DOHH2 (cell line): ENCODE measurements at regions not wholly inside any gene's neighbourhood (a gene's known extent, or its start where the extent isn't known, plus 50 kb on each side); places are given as distances from the start of the nearest gene placed in this dataset.

Experiments used
- H3F3A ChIP-seq: fragments of 200-600 bp; sonication (generic), shearing (Covaris generic); 2 replicates; pipeline ENCODE4 v1.6.0; 2016; ENCODE audit warnings: antibody characterized with exemption, mild to moderate bottlenecking; ENCODE audit not compliant: control insufficient read depth, insufficient read depth
- H3K27ac ChIP-seq: fragments of 200-600 bp; sonication (generic); 2 replicates; pipeline ENCODE4 v1.5.1; 2014; ENCODE audit warnings: low read depth, mild to moderate bottlenecking, low read length, moderate library complexity
- H3K27me3 ChIP-seq: fragments of 200-600 bp; sonication (generic); 2 replicates; pipeline ENCODE4 v1.6.1; 2014; ENCODE audit warnings: mild to moderate bottlenecking, low read length, mixed read lengths; ENCODE audit not compliant: control insufficient read depth
- H3K36me3 ChIP-seq: fragments of 200-600 bp; sonication (generic); 2 replicates; pipeline ENCODE4 v1.6.1; 2014; ENCODE audit warnings: mild to moderate bottlenecking, low read length, moderate library complexity, mixed read lengths; ENCODE audit not compliant: control insufficient read depth
- H3K4me1 ChIP-seq: fragments of 200-600 bp; sonication (generic); 2 replicates; pipeline ENCODE4 v1.6.1; 2014; ENCODE audit warnings: mild to moderate bottlenecking, low read length, mixed read lengths; ENCODE audit not compliant: control insufficient read depth
- H3K4me2 ChIP-seq: fragments of 200-600 bp; sonication (generic); 2 replicates; pipeline ENCODE4 v1.6.0; 2014; ENCODE audit warnings: mild to moderate bottlenecking, low read length, moderate library complexity
- H3K4me3 ChIP-seq: fragments of 200-600 bp; sonication (generic); 2 replicates; pipeline ENCODE4 v1.5.1; 2014; ENCODE audit warnings: mild to moderate bottlenecking, low read length, mixed read lengths
- H3K79me2 ChIP-seq: fragments of 200-600 bp; sonication (generic); 2 replicates; pipeline ENCODE4 v1.6.1; 2014; ENCODE audit warnings: mild to moderate bottlenecking, low read length, mixed read lengths; ENCODE audit not compliant: control insufficient read depth
- H3K9me2 ChIP-seq: fragments of 200-600 bp; sonication (generic); replicated peaks from 2 replicates; pipeline ENCODE4 v1.6.1; 2014; ENCODE audit warnings: mild to moderate bottlenecking, low read length, mixed read lengths; ENCODE audit not compliant: control insufficient read depth
- H3K9me3 ChIP-seq: fragments of 200-600 bp; sonication (generic); 2 replicates; pipeline ENCODE4 v1.6.1; 2014; ENCODE audit warnings: antibody characterized with exemption, low read length, mixed read lengths; ENCODE audit not compliant: control insufficient read depth, insufficient read depth
- H4K20me1 ChIP-seq: fragments of 200-600 bp; sonication (generic); 2 replicates; pipeline ENCODE4 v1.6.0; 2014; ENCODE audit warnings: low read depth, mild to moderate bottlenecking, antibody characterized with exemption, low read length, moderate library complexity; ENCODE audit not compliant: control insufficient read depth, insufficient read depth
- EZH2phosphoT487 ChIP-seq: fragments of 200-600 bp; sonication (generic); IDR thresholded peaks from 2 replicates; pipeline ENCODE4 v1.6.1; 2017; ENCODE audit warnings: borderline replicate concordance, mild to moderate bottlenecking, antibody characterized with exemption, low read length, moderate library complexity, mixed read lengths
- TF ChIP-seq, protein P1 (sequence below): fragments of 200-600 bp; sonication (generic); IDR thresholded peaks from one replicate; pipeline ENCODE4 v1.5.1; 2014; ENCODE audit warnings: antibody characterized with exemption, mild to moderate bottlenecking, low read depth, low read length; ENCODE audit not compliant: poor library complexity, severe bottlenecking

DNA sequence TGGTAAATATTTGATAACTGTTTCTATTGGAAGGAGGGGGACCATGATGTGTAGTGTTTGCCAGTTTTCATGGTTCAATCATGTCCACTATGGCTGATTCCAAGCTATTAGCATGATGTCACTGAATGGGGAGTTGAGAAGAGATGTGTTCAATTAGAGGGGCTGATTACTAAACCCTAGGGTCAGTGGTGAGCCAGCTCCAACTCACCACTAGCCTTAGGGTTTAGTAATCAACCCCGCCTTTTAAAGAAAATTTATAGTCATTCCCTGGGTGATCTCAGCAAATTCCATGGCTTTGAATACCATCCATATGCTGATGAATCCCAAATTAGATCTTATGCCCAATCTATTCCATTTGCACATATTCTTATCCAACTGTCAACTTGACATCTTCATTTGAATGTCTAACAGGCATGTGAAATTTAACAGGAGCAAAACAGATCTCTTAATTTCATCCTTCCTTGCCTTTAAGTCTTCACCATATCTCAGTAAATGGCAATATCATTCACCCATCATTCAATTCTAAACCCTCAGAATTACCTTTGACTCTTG lies 98.8 kb downstream of the GCNT1 start:
- Histone ChIP-seq H3K27me3 (no peaks in the 10 kb centered on the region), H3F3A (0 out of 2 replicates have a peak, but pooled peaks cover 3% of the 10 kb centered on the region), H3K9me3 (no peaks in the 10 kb centered on the region), H3K9me2 (no peaks in the 10 kb centered on the region), H3K79me2 (no peaks in the 10 kb centered on the region), H3K4me2 (no peak overlapping the region), H3K36me3 (no peaks in the 10 kb centered on the region), H4K20me1 (no peaks in the 10 kb centered on the region), H3K4me3 (no peak overlapping the region), H3K27ac (no peak overlapping the region), H3K4me1 (peaks cover 41% of the 10 kb centered on the region)
- TF ChIP-seq EZH2phosphoT487: no peak
- TF ChIP-seq, protein P1, sequence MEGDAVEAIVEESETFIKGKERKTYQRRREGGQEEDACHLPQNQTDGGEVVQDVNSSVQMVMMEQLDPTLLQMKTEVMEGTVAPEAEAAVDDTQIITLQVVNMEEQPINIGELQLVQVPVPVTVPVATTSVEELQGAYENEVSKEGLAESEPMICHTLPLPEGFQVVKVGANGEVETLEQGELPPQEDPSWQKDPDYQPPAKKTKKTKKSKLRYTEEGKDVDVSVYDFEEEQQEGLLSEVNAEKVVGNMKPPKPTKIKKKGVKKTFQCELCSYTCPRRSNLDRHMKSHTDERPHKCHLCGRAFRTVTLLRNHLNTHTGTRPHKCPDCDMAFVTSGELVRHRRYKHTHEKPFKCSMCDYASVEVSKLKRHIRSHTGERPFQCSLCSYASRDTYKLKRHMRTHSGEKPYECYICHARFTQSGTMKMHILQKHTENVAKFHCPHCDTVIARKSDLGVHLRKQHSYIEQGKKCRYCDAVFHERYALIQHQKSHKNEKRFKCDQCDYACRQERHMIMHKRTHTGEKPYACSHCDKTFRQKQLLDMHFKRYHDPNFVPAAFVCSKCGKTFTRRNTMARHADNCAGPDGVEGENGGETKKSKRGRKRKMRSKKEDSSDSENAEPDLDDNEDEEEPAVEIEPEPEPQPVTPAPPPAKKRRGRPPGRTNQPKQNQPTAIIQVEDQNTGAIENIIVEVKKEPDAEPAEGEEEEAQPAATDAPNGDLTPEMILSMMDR: no peak

DNA sequence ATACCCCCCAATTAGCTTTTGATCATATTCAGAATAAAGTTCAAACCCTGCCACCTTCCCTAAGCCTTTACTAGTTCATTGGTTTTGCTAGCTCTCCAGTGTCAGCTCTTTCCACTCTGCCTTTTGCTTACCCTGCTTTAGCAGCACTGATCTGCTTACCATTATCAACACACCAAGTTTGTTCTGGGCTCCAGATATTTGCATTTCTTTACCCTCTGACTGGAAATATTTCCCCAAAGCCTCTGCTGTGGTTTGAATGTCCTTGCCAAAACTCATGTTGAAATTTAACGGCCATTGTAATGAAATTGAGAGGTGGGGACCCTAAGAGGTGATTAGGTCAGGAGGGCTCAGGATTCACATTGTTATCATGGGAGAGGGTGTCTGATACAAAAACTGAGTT lies 99.5 kb downstream of the GCNT1 start:
- no peaks in the 10 kb centered on the region for H3K36me3 ChIP-seq
- peaks cover 48% of the 10 kb centered on the region for H3K4me1 ChIP-seq
- no peaks in the 10 kb centered on the region for H3K9me2 ChIP-seq
- no peak overlapping the region for H3K4me3 ChIP-seq
- no peak overlapping the region for H3K27ac ChIP-seq
- H4K20me1 ChIP-seq: no peaks in the 10 kb centered on the region
- no peaks in the 10 kb centered on the region for H3K27me3 ChIP-seq
- no peak for TF ChIP-seq EZH2phosphoT487
- TF ChIP-seq, protein P1: no peak
- no peaks in the 10 kb centered on the region for H3K9me3 ChIP-seq
- H3F3A ChIP-seq: 0 out of 2 replicates have a peak, but pooled peaks cover 3% of the 10 kb centered on the region
- H3K79me2 ChIP-seq: no peaks in the 10 kb centered on the region
- H3K4me2 ChIP-seq: no peak overlapping the region

DNA sequence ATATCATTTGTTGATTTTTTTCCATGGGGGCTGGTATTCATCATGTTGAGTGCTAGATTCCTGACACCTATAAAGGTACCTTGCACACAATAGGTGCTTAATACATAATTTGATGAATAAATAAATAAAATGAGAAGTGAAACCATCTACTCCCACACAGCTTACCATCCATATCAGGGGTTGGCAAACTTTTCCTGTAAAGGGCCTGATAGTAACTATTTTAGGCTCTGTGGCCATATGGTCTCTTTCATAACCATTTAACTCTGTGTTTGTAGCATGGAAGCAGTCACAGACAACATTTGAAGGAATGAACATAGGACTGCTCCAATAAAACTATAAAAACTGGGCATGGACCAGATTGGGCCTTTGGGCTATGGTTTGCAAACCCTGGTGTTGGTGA lies 100.3 kb downstream of the GCNT1 start:
- Histone ChIP-seq H4K20me1 (no peaks in the 10 kb centered on the region), H3K4me1 (peaks cover 48% of the 10 kb centered on the region), H3F3A (0 out of 2 replicates have a peak, but pooled peaks cover 3% of the 10 kb centered on the region), H3K79me2 (no peaks in the 10 kb centered on the region), H3K4me2 (no peak overlapping the region), H3K4me3 (no peak overlapping the region), H3K9me2 (no peaks in the 10 kb centered on the region), H3K9me3 (no peaks in the 10 kb centered on the region), H3K36me3 (no peaks in the 10 kb centered on the region), H3K27ac (no peak overlapping the region), H3K27me3 (no peaks in the 10 kb centered on the region)
- TF ChIP-seq, protein P1: no peak
- no peak for TF ChIP-seq EZH2phosphoT487
